Hematopoietic multipotent progenitor cell (in vitro differentiated cells): ENCODE measurements at regions not wholly inside any gene's neighbourhood (a gene's known extent, or its start where the extent isn't known, plus 50 kb on each side); places are given as distances from the start of the nearest gene placed in this dataset. TPM values are rescaled to one million over a fixed set of nuclear protein-coding genes. Genes with fewer than 3 reads are reported as not detected.

Experiments
- DNase-seq, 3 donors: peaks; one replicate each; pipeline ENCODE4 v3.0.0-alpha.2; 2011 to 2015; ENCODE audit warnings: low read depth in 2 of 3, low spot score in 2 of 3
- small RNA-seq: library from RNA; depleted of rRNA; stranded (forward); fragments of <200 nt; gene quantifications from one replicate; pipeline ENCODE3, GENCODE V24; 2012

DNA sequence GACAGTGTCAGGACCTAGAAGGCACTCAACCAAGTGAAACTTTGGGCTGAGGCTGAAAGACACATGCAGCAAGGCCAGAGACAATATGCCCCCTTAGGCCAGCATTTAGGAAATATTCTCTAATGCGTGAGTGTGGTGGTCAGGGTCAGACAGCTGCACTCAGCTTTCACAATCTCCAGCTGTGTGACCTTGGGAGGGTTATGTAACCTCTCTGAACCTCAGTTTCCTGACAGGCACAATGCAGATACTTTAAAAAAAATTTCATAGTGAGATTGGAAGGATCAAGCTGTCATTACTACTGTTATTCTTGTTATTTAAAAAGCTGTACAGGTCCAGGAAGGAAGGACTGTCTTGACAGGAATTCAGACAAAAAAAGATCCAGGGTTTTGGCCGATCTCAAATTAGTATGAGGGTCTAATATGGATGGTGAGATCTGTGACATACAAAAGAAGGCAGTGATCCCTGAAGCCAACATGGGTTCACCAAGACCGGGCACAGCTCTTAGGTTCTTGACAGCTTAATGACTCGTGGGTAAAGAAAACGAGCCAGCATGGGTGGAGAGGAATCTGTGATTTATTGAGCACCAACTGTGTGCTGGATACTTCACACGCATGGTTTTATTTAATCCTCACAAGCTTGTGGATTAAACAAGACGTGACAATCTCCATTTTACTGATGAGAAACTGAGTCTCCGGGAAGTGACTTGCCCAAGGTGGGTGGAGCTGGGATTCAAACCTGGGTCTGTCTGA, 54.6 kb upstream of the POU3F1 start:
- DNase-seq, result no peak

DNA sequence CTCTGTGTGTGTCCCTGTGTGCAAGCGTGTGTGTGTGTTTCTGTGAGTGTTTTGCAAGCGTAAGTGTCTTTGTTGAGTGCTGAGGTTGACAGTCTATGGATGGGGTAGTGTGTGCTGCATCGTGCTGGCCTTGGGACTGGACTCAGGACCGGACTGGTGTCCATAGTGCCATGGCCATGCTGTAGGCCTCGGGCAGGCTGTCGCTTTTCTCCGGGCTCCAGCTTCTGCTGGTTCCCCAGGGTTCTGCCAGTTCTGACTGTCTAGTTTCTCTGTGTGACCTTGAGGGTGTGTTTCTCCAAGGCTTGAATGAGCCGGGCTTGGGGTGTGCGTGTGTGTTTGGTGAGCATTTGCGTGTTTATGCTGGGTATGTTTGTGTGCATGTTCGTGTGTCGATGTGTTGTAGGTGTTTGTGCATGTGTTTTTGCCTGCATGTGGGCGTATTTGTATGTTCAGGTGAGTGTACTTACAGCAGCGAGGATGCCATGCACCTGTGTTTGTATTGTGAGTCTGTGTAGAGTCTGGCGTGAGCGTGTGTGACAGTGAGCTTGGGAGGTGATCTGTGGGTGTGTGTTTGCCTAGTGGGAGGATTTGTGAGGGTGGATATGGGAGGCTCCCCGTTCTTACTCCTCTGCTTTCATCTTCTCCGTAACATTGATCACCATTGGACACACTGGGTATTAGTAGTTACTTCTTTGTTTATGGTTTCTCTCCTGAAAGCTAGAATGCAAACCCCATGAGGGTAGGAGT, 51.7 kb upstream of the POU3F1 start:
- DNase-seq, result no peak

DNA sequence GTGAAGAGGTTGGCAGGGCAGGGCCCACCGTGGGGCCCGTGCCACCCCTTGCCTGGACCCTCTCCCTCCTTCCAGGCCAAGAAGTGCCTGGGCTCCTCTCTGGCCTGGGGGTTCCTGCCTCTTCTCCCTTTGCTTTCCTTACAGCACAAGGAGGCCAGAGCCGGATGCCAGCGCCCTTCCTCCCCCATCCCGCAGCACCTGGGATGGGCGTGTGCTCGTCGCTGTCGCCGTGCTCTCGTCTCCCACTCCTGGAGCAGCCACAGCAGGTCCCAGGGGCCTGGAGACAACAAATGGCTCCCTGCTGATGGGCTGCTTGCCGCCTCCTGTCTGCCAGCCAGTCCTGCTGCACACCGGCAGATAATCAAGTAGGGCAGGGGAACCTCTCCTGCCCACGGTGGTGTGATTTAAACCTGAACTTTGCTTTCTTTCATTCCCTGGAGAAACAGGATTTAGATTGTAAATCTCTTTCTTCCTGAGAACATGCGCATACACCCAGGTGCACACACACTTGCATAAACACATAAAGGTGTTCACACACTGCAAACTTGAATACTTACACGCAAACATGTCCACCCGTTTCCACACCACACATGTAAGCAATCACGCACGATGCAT, 50.8 kb upstream of the POU3F1 start:
- DNase-seq, result no peak

Small RNA genes in the stretch of these regions (small RNA-seq; reads per million reads assigned to genes)
- not detected for gene RNU6-753P
